Left hindlimb (tissue), 1 donor: ENCODE measurements at regions not wholly inside any gene's neighbourhood (a gene's known extent, or its start where the extent isn't known, plus 50 kb on each side); places are given as distances from the start of the nearest gene placed in this dataset.

Experiments used
- DNase-seq: peaks from one replicate; pipeline ENCODE4 v3.0.0-alpha.2; 2018

DNA sequence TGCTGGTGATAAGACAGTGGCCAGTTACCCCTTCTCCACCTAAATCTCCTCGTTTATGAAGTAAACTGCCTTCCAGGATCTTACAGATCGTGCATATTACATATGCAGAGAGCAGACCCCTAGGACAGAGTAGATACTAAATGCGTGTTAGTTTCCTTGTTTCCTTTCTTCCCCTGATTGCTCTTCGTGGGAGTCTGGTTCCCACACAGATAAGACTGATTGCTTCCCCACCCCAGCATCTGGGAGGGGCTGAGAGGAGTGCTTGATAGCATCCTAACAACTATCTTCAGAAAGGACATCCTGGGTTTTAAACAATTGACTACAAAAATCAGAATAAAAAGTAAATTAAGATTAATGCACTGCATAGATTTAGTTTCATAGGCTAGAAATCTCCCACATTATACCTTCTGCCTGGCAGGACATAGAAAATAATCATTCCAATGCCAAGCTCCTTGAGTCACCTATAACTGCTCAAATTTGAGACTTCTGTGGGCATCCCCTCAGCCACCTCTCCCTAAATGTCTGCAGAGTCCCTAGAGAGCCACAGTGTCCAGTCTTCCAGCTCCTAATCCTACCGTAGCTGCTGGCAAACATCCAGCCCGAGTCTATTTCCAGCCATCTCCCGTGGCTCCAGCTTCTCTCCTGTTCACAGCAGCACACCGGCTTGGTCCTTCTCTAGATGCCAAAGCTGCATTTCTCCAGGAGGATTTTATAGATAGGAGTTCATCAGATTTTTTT, 128.3 kb downstream of the LRRC30 start:
- DNase-seq: no peak

DNA sequence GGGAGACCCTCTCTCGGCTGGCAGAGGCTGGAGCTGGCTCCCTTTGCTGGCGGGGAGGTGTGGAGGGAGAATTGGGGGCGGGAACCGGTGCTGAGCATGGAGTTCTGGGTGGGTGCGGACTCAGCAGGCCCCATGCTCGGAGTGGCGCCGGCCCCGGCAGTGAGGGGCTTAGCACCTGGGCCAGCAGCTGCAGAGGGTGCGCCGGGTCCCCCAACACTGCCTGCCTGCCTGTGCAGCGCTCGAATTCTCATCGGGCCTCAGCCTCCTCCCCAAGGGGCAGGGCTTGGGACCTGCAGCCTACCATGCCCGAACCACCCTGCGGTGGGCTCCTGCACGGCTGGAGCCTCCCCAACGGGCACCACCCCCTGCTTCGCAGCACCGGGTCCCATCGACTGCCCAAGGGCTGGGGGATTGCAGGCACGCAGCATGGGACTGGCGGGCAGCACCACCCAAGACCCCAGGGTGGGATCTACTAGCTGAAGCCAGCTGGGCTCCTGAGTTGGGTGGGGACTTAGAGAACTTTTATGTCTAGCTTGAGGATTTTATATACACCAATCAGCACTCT, 129.8 kb downstream of the LRRC30 start:
- DNase-seq: no peak

DNA sequence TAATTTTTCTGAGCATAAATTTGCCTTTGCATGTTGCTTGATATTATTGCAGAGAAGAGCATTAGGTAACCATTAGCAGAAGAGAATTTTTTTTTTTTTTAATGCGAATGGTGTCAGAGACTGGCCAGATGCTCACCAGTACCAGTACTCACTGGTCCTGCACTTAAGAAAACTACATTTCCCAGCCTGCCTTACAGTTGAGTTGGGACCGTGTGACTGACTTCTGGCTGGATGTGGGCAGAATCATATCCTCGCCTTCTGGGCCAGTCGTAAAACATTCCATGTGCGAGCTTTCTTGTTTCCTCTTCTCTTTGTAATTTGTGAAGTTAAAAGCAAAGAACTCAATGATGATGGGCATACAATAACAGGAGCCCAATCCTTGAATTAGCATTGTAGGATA, 132.4 kb downstream of the LRRC30 start:
- no peak for DNase-seq

DNA sequence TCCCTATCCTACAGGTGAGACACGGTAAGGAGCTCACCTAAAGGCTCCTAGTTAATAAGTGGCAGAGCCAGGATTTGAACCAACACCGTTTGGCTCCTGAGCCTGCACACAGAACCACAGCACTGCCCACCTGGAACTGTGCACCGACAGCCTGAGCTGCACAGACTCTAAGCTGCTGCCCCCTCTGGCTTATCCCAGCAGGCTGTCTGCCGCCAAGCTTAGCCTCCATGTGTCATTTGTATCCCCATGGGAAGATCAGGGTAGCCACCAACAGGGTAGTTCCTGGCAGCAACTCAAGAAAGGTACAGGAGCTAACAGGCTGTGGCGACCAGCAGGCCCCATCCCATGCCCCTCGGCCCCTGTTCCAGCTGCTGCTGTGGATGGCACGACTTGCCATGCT, 135.7 kb downstream of the LRRC30 start:
- no peak for DNase-seq

DNA sequence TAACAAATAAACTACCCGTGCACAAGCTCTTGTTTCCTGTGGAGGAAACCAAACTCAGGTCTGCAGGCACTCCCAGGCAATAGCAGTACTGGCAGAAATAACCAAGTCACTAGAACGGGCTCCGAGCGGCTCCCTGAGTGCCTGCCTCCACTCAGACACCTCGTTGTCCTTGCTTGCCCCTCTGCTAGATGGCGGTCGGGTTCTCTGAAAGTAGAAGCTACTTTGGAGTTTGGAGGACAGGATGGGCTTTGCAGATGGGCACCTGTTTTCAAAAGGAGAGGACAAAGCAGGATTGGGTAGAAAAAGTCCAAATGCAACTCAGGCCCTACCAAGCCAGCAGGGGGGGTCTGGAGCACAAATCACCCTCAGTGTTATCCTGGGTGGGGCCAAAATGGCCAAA, 136.4 kb downstream of the LRRC30 start:
- DNase-seq: no peak

DNA sequence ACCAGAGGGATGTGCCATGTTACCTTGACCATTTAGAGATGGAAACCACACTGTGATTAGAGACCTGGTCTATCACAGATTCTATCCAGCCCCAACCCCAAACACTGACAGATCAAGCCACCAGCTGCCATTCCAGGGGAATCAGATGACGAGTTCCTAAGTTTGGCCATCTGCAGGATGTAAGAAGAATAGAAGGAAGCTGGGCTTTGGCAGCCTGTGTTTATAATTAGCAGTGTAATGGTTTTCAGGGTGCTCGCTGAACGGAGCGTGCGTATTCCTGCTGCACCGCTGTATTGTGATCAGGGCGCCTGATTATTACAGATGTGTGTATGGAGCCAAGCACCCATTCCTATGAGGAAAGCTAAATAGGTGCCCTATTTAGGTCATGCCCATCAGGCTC, 138.1 kb downstream of the LRRC30 start:
- no peak for DNase-seq

DNA sequence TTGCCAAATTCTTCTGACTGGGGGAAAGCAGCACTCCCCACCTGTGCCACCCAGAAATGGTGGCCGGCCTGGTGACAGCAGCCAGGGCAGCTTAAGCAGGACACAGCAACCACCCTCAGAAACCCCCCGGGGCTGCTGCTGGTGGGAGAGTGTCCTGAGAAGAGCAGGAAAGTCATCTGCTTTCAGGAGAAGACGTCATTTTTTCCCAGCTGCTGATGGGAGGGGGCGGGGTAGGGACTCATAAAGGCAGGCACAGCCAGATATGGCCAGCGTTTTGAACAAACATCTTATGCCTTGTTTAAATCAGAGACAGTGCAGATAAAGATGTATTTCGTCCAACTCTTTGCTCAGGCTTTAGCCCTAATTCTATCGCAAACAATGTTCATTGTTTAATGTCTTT, 139.5 kb downstream of the LRRC30 start:
- DNase-seq: no peak

DNA sequence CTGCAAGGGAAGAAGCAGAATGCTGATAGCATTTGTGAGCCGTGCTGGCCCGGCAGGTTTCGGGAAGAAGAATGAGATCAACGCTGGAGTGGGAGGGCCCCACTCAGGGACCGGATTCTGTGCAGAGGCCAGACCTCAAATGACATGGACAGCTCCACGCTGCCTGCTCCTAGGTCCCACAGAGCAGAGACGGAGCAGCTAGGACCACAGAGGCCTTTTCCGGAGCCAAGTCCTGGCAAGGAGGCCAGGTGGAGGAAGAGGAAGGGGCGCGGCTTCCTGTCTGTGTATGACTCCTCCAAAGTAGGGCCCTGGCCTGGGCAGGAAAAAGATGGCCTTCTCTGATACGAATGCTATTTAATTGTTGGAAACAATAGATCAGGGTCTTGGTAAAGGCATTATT, 139.9 kb downstream of the LRRC30 start:
- peak; percentile 47 for DNase-seq

DNA sequence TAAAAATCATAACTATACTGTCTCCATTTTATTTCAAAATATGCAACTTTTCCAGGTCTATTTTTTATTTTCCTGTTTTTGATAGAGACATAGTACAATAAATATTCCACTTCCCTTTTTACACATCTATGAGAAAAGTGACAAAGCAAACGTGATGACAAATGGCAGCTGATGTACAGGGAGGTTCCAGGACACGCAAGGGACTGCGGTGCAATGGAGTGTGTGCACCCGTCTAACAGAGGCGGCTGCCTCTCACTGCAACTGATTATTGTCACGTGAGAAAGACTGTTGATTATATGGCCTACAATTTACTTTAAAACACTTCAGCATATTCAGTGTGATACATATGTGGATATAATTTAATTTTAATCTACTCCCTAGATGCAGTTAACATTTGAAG, 142.6 kb downstream of the LRRC30 start:
- no peak for DNase-seq

DNA sequence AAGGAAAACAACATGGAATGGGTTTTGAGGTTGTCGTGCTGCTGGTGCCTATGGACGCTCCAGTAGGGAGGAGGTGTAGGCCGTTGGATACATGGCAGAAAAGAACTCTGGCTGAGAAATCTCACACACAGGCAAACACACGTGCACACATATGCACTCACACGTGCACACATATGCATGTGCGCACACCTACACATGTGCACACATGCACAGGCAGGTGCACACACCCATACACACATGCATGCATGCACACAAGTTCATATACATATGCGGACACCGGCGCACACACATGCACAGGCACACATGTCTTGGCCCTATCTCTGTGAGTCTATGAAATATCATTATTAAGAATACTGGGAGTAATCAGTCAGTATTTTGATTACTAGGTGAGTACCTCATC, 150.4 kb downstream of the LRRC30 start:
- DNase-seq: no peak

DNA sequence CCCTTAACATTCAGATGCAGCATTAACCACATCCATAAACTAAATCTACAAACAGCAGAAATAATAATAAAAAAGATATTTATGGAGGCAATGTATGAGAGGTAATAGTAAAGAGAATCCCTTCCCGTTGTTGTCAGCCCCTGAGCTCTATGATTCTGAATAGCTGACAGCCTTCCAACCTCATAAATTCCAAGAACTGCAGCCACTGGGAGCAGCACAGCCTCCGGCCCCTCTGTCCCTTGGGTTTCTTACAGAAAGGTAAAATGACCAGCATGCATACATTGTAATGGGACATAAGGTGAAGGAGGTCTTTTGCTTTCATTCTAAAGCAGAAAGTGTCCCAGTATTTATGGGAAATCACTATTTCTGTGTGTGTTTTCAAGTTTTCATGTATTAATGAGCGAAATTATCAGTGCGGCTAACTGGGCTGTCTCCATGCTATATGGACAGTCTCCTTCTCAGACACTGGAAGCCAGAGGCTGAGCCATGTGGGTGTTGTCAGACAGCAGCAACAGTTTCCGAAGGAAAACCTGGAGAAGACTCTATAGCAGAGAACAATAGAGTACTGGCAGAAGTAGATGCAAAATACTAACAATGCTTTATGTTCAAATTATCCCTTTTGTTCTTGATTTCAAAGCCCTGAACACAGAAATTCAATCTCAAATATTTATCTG, 151.6 kb downstream of the LRRC30 start:
- no peak for DNase-seq

DNA sequence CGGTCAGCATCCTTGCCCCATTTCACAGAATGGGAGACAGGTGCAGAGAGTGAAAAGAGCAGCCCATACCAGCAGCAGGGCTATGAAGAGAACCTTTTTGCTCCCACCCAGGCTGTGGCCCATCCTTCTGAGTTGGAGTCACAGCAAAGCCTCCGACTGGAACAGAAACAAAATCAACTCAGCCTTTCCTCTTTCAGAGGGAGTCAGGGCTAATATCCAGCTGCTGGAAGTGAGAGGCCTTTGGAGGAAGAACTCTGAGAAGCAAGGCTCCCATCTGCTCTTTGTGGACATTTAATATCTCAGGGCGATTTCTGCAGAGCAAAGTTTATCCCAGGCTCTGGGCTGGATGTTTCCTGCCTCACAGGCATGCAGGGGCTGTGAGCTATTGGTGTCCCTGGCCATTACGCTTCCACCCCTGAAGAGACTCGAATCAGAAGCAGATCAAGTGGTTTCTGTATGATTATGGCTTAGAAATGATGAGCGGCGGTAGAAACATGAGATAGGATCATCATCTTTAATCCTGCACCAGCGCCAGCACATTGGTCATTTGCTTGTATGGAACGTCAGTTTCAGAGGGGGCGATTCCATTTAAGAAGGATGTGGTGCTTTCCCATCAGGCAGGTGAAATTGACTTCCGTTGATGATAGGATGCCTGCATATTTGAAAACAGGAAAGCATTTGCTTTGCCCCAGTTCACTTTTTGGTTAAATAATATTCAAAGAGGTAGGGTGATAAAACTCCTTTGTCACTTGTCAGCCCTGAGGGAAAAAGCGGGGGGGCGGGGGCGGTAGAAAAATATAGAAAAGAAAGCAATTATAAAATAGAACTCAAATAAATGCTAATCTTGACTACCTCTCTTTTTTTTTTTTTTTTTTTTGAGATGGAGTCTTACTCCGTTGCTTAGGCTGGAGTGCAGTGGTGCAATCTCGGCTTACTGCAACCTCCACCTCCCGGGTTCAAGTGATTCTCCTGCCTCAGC, 152.4 kb downstream of the LRRC30 start:
- no peak for DNase-seq

DNA sequence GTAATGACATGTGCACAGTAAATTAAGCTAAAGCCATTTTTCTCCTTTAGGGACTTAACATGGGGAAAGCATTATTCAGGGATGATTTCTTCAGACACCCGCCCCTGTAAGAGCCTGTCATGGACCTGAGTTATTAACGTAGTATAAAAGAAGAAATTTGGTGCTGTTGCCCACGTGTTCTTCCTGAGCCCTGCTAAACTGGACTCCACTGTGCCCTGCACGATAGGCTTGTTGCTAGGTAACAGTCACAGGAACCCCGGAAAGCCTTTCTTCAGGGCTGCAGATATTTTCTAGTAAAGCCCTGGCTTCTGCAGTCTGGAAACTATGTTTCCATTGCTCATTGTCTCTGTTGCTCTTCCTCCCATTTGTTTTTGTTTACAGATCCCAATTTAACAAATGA, 157.9 kb downstream of the LRRC30 start:
- no peak for DNase-seq

DNA sequence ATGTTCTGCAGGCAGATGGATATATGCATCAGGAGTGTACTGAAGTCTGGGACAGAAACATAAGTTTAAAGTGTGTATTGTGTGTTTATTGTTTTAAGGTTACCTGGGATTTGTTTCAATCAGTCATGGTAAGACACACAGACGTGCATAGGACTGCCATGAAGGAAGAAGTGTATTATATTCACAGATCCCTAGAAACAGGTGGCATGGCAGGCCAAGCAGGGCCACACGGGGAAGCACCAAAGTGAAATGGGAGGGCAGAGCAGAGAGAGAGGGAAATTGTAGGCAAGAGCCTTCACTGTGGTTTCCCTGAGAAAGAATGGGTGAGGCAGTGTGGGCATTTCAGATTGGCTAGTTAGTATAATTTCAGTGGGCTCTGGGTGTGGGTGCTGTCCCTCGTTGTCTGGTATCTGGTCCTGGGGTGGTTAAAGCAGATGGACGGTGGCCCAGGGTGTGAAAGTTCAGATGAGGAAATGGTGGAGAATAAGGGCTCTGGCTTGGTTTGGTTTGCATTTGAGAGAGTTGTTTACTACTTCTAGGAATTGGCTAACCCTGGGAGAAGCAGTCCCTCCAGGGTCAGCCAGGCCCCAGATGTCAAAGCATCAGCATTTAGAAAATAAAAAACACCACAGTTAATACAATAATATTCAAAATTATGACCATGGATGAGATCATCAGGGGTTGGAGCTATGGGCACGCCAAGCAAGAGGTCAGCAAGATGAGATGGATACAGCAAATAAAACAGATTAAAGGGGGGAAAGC, 160.0 kb downstream of the LRRC30 start:
- no peak for DNase-seq

DNA sequence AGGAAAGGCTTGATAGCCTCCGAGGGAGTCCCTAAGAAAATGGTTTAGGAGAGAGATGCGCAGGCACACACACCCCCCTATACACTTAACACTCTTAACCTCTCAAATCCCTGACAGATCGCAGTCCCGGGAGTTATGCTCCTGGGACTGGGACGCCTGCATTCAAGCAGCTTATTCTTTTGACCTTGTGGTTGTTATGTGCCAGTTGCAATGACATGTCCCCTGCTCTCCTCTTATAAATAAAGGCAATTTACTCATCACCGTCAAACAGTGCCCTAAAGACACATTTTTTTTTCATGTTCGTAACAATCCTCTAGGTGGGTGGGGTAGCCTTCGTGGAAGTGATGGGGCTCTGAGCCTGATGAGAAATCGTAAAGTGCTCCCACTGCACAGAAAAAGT, 162.2 kb downstream of the LRRC30 start:
- DNase-seq: no peak

DNA sequence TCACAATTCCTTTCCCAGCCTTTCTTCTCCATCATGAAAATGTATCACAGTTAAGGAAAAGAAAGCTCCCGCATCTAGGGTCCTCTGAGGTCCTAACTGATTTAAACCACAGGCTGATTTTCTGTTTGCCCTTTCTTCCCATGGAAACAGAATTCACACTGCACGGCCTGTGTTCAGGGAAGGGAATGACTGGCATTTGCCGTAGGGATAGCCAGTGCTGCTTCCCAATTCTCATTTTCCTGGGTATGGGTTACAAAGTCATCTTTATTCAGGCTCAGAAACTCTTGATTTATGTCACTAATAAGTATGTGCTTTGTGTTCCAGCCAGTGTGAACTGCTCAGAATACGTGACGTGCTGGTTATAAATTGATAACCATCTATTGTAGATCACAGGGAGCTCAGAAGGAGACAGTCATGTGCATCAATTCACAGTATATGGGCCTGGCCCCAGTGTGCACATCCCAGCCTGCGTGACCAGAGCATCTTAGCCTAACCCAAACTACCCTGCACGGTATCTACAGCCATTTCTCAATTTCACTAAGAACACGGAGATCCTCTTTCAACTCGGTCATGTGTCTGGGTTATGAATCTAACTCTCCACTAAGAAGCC, 163.3 kb downstream of the LRRC30 start:
- no peak for DNase-seq

DNA sequence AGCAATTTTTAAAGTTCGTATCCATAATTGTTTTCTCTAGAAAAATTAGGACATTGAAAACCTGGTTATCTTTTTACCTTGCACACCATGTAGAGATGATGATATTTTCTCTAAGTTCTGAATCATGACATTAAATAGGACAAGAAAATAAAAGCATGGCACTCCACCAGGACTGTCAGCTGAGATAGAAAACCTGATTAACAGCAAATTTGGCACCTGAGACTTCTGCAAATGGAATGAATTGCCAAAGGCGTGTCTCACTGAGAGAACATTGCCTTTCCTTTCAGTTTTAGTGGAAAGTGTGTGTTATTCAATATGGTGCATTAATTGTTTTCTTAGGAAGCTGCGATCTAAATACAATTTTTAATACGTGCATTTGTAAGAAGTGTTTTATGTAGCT, 164.7 kb downstream of the LRRC30 start:
- DNase-seq: no peak

DNA sequence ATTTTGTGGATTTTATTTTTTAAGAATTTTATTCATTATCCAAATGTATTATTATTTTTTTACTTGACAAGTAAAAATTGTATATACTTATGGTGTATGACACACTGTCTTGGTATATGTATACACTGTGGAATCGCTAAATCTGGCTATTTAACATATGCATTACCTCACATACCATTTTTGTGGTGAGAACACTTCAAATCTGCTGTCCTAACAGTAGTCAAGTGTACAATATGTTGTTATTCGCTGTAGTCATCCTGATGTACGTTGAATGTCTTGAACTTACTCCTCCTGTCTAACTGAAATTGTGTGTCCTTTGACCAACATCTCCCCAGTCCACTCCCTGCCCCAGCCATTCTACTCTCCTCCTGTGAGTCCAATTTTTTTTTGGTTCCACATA, 153.2 kb upstream of the PTPRM start:
- DNase-seq: no peak

DNA sequence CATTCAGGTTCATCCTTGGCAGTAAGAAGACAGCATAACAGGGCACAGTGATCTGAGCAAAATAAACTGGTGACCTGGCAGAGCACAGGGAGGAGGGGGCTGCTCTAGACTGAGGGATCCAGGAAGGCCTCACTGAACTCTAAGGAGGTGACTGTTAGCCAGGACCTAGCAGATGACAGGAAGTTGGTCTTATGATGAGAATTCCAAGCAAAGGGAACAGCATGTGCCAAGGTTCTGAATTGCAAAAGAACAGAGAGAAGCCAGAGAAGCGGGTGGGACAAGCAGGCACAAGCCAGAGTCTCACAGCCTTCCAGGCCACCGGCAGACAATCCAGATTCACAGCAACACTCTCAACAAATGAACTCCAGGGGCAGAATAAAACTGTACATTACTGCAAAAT, 152.7 kb upstream of the PTPRM start:
- no peak for DNase-seq

DNA sequence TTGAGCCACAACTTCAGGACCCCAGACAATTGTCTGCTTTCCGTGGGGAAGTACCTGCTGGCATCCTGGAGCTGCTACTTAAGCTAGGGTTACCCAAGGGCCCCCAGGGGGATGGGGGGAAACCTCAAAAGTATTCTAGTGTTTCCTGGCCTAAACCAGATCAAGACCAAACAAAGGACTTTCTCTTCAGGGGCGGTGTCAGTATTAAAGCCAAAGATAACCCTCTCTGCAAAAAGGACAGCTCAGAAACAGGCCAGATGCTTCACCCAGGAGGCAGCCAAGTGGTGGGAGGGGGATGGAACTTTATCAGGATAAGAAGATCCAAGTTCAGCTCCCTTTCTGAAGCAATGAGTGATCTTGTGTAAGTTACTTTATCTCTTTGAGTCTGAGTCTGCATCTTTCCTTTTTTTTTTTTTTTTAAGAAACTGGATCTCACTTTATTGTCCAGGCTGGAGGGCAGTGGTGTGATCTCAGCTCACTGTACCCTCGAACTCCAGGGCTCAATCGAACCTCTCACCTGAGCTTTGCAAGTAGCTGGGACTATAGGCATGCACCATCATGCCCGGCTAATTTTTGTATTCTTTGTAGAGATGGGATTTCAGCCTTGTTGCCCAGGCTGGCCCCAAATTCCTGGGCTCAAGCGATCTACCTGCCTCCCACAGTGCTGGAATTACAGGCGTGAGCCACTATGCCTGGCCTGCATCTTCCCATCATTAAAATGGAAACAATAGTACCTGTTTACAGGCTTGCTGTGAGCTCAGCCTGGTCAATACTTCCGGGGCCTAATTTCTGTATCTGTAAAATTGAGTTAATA, 151.8 kb upstream of the PTPRM start:
- DNase-seq: no peak

DNA sequence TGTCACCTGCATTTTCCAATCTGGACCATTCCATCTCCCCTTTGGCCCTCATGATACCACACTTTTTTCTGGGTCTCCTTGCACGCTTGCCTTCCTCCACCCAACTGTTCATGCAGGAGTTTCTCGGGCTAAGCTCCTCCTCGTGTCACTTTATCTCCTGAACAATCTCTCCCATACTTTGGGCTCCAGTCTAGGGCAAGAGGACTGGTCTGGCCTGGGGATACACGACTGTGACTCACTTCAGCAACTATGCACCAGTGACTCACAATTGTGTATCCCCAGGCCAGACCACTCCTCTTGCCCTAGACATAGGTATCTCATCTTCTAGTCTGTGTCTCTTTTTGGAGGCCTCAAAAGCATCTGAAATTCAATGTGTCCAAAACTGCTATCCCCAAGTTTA, 149.4 kb upstream of the PTPRM start:
- no peak for DNase-seq
